ENCODE measurements at regions not wholly inside any gene's neighbourhood (a gene's known extent, or its start where the extent isn't known, plus 50 kb on each side); places are given as distances from the start of the nearest gene placed in this dataset.

- no peak for TF ChIP-seq TAF1 (IDR thresholded peaks at IDR 0.05; ENCODE audit: low read depth)
- no peak for TF ChIP-seq EP300 (IDR thresholded peaks at IDR 0.05; ENCODE audit: borderline replicate concordance)
- TF ChIP-seq MAX (IDR thresholded peaks at IDR 0.05): no peak
- TF ChIP-seq CREB1 (IDR thresholded peaks at IDR 0.05; ENCODE audit: low read depth): no peak
- TF ChIP-seq REST (IDR thresholded peaks at IDR 0.05; ENCODE audit: low read depth): no peak
- TF ChIP-seq RAD21 (IDR thresholded peaks at IDR 0.05; ENCODE audit: low read depth): no peak
- no peak for TF ChIP-seq YY1 (IDR thresholded peaks at IDR 0.05; ENCODE audit: low read depth)
- no peak for TF ChIP-seq CEBPB (IDR thresholded peaks at IDR 0.05)
- TF ChIP-seq FOXM1 (IDR thresholded peaks at IDR 0.05; ENCODE audit: borderline replicate concordance, low read depth): no peak
- TF ChIP-seq NFIC (IDR thresholded peaks at IDR 0.05): no peak
- TF ChIP-seq TCF12 (IDR thresholded peaks at IDR 0.05; ENCODE audit: low read depth): no peak
Measured at GRCh38 chr6:168166627-168167026, 87.6 kb upstream of the FRMD1 start.

All from Ishikawa (cell line).